Progenitor cell of endocrine pancreas (in vitro differentiated cells): ENCODE measurements at regions not wholly inside any gene's neighbourhood (a gene's known extent, or its start where the extent isn't known, plus 50 kb on each side); places are given as distances from the start of the nearest gene placed in this dataset.

Experiments used
- DNase-seq: peaks from one replicate; pipeline ENCODE4 v3.0.0; 2021; ENCODE audit warnings: low spot score; ENCODE audit not compliant: unreplicated experiment
- H3K27ac Mint-ChIP-seq: 2 replicates; pipeline ENCODE4 v1.8.0; 2021; ENCODE audit warnings: mild to moderate bottlenecking, moderate library complexity, mixed read lengths
- H3K27me3 Mint-ChIP-seq: 2 replicates; pipeline ENCODE4 v1.8.0; 2021; ENCODE audit warnings: mixed read lengths
- H3K36me3 Mint-ChIP-seq: 2 replicates; pipeline ENCODE4 v1.8.0; 2022; ENCODE audit warnings: mixed read lengths; ENCODE audit not compliant: insufficient read depth
- H3K4me1 Mint-ChIP-seq: 2 replicates; pipeline ENCODE4 v1.8.0; 2021; ENCODE audit warnings: low read depth, mixed read lengths
- H3K4me3 Mint-ChIP-seq: 2 replicates; pipeline ENCODE4 v1.8.0; 2021; ENCODE audit warnings: low read depth, mild to moderate bottlenecking, moderate library complexity, mixed read lengths
- H3K9me3 Mint-ChIP-seq: 2 replicates; pipeline ENCODE4 v1.8.0; 2021; ENCODE audit warnings: low read depth, mixed read lengths
- TF ChIP-seq, protein P1 (sequence below): fragments of 200-600 bp; sonication (generic); IDR thresholded peaks from one replicate; pipeline ENCODE4 v1.5.0; 2021; ENCODE audit warnings: antibody characterized with exemption, mild to moderate bottlenecking; ENCODE audit not compliant: unreplicated experiment

- Mint-ChIP-seq H3K4me3 (no peak overlapping the region), H3K4me1 (peaks cover 6% of the 10 kb centered on the region), H3K9me3 (peaks cover 8% of the 10 kb centered on the region), H3K27me3 (no peaks in the 10 kb centered on the region), H3K36me3 (no peaks in the 10 kb centered on the region), H3K27ac (no peak overlapping the region)
- no peak for DNase-seq
- TF ChIP-seq, protein P1, sequence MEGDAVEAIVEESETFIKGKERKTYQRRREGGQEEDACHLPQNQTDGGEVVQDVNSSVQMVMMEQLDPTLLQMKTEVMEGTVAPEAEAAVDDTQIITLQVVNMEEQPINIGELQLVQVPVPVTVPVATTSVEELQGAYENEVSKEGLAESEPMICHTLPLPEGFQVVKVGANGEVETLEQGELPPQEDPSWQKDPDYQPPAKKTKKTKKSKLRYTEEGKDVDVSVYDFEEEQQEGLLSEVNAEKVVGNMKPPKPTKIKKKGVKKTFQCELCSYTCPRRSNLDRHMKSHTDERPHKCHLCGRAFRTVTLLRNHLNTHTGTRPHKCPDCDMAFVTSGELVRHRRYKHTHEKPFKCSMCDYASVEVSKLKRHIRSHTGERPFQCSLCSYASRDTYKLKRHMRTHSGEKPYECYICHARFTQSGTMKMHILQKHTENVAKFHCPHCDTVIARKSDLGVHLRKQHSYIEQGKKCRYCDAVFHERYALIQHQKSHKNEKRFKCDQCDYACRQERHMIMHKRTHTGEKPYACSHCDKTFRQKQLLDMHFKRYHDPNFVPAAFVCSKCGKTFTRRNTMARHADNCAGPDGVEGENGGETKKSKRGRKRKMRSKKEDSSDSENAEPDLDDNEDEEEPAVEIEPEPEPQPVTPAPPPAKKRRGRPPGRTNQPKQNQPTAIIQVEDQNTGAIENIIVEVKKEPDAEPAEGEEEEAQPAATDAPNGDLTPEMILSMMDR = no peak
These were observed 1238.9 kb upstream of the ALCAM start for GRCh38 chr3:104127830-104128229.

- Mint-ChIP-seq H3K4me1 (peaks cover 2% of the 10 kb centered on the region), H3K4me3 (no peak overlapping the region), H3K27ac (no peak overlapping the region), H3K27me3 (no peaks in the 10 kb centered on the region), H3K9me3 (peaks cover 8% of the 10 kb centered on the region), H3K36me3 (no peaks in the 10 kb centered on the region)
- TF ChIP-seq, protein P1 = no peak
- no peak for DNase-seq
These were observed 1233.9 kb upstream of the ALCAM start for GRCh38 chr3:104132566-104133403.

- peaks cover 8% of the 10 kb centered on the region for H3K9me3 Mint-ChIP-seq
- H3K27me3 Mint-ChIP-seq = no peaks in the 10 kb centered on the region
- no peaks in the 10 kb centered on the region for H3K36me3 Mint-ChIP-seq
- TF ChIP-seq, protein P1 = no peak
- no peak for DNase-seq
- no peak overlapping the region for H3K27ac Mint-ChIP-seq
- H3K4me3 Mint-ChIP-seq = no peak overlapping the region
- H3K4me1 Mint-ChIP-seq = no peaks in the 10 kb centered on the region
These were observed 1233.1 kb upstream of the ALCAM start for GRCh38 chr3:104133630-104134029.

DNA sequence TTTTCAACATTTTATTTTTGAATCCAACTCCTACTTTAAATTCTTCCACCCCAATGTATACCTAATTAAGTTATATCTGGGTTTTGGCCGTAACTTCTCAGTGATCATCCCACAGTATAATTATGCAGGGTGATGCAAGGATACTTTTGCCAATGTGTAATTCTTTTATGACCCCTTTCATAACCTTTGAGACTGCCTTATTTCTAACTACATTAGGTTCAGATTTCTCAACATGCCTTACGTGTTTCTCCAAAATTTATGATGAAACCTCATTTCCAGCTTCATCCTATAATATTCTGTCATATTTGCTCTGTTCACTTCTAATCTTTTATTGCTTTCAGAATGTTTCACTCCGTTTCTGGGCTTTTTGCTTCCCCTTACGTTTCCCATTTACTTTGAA, 1229.6 kb upstream of the ALCAM start:
- Mint-ChIP-seq H3K27ac (no peak overlapping the region), H3K4me3 (no peak overlapping the region), H3K4me1 (no peaks in the 10 kb centered on the region), H3K9me3 (no peaks in the 10 kb centered on the region), H3K27me3 (no peaks in the 10 kb centered on the region), H3K36me3 (no peaks in the 10 kb centered on the region)
- no peak for DNase-seq
- TF ChIP-seq, protein P1 = no peak

- Mint-ChIP-seq H3K9me3 (no peaks in the 10 kb centered on the region), H3K36me3 (no peaks in the 10 kb centered on the region), H3K4me1 (no peaks in the 10 kb centered on the region), H3K27me3 (no peaks in the 10 kb centered on the region), H3K27ac (no peak overlapping the region), H3K4me3 (no peak overlapping the region)
- DNase-seq = no peak
- TF ChIP-seq, protein P1 = no peak
These were observed 1221.5 kb upstream of the ALCAM start for GRCh38 chr3:104145164-104145563.
